GM19025 (cell line): ENCODE measurements at regions not wholly inside any gene's neighbourhood (a gene's known extent, or its start where the extent isn't known, plus 50 kb on each side); places are given as distances from the start of the nearest gene placed in this dataset.

ENCODE experiments used
- ATAC-seq: cut with Tn5 transposase; IDR thresholded peaks from one replicate; pipeline ENCODE4 v1.9.1; 2021; ENCODE audit warnings: mild to moderate bottlenecking, low read depth, moderate library complexity; ENCODE audit not compliant: unreplicated experiment

- no peak for ATAC-seq
Observed at GRCh38 chr4:123825596-123826291, 429.1 kb downstream of the SPRY1 start.

GRCh38 chr4:123826896-123827295 is 430.3 kb downstream of the SPRY1 start:
- no peak for ATAC-seq

- no peak for ATAC-seq
Observed at GRCh38 chr4:123827511-123827910, 430.9 kb downstream of the SPRY1 start.

GRCh38 chr4:123830930-123831329 is 434.3 kb downstream of the SPRY1 start:
- no peak for ATAC-seq

- ATAC-seq = no peak
Observed at GRCh38 chr4:123832173-123833026, 435.8 kb downstream of the SPRY1 start.

GRCh38 chr4:123833171-123833643 is 436.6 kb downstream of the SPRY1 start:
- no peak for ATAC-seq

- no peak for ATAC-seq
Observed at GRCh38 chr4:123835831-123836590, 439.4 kb downstream of the SPRY1 start.

GRCh38 chr4:123836851-123837595 is 440.4 kb downstream of the SPRY1 start:
- ATAC-seq = no peak

GRCh38 chr4:123838474-123838873 is 441.9 kb downstream of the SPRY1 start:
- no peak for ATAC-seq

GRCh38 chr4:123840197-123840596 is 443.6 kb downstream of the SPRY1 start:
- no peak for ATAC-seq

GRCh38 chr4:123841447-123842121 is 445.0 kb downstream of the SPRY1 start:
- no peak for ATAC-seq

- no peak for ATAC-seq
Observed at GRCh38 chr4:123843137-123843536, 446.5 kb downstream of the SPRY1 start.

GRCh38 chr4:123844374-123844773 is 447.8 kb downstream of the SPRY1 start:
- ATAC-seq = no peak

- ATAC-seq = no peak
Observed at GRCh38 chr4:123846092-123846491, 449.5 kb downstream of the SPRY1 start.

GRCh38 chr4:123846561-123846960 is 450.0 kb downstream of the SPRY1 start:
- no peak for ATAC-seq

- no peak for ATAC-seq
Observed at GRCh38 chr4:123848606-123849005, 452.0 kb downstream of the SPRY1 start.

- no peak for ATAC-seq
Observed at GRCh38 chr4:123849495-123849894, 452.9 kb downstream of the SPRY1 start.

GRCh38 chr4:123851521-123851920 is 454.9 kb downstream of the SPRY1 start:
- no peak for ATAC-seq

GRCh38 chr4:123853651-123854050 is 457.1 kb downstream of the SPRY1 start:
- ATAC-seq = no peak
